CD4-positive, CD25-positive, alpha-beta regulatory T cell (primary cell): ENCODE measurements at regions not wholly inside any gene's neighbourhood (a gene's known extent, or its start where the extent isn't known, plus 50 kb on each side); places are given as distances from the start of the nearest gene placed in this dataset.

Experiments
- ATAC-seq, 2 donors: fragments of 150-1000 bp; cut with Tn5 transposase; one replicate each; pipeline ENCODE4 v1.10.0; 2021; ENCODE audit warnings: low read depth in 2 of 2, moderate number of reproducible peaks in 2 of 2, moderate library complexity in 1 of 2
- DNase-seq, 3 donors: peaks; one replicate each; pipeline versions ENCODE4 v3.0.0 to v3.0.0-alpha.2; 2012 to 2022; ENCODE audit warnings: mixed read lengths in 1 of 3
- H3K27ac ChIP-seq: one replicate; pipeline ENCODE4 v1.7.0; 2013; ENCODE audit warnings: mild to moderate bottlenecking, low read length; ENCODE audit not compliant: insufficient read depth, poor library complexity, severe bottlenecking
- H3K27me3 ChIP-seq: one replicate; pipeline ENCODE4 v1.7.0; 2013; ENCODE audit warnings: low read length; ENCODE audit not compliant: control insufficient read depth, insufficient read depth
- H3K36me3 ChIP-seq: one replicate; pipeline ENCODE4 v1.7.0; 2013; ENCODE audit warnings: mild to moderate bottlenecking, low read length, moderate library complexity; ENCODE audit not compliant: control insufficient read depth, insufficient read depth
- H3K4me1 ChIP-seq: 2 replicates; pipeline ENCODE4 v1.7.0; 2013; ENCODE audit warnings: mild to moderate bottlenecking, low read length; ENCODE audit not compliant: insufficient read depth, control insufficient read depth, poor library complexity, severe bottlenecking
- H3K4me3 ChIP-seq: one replicate; pipeline ENCODE4 v1.7.0; 2013; ENCODE audit warnings: low read depth, mild to moderate bottlenecking, low read length, moderate library complexity
- H3K9me3 ChIP-seq, 2 experiments: 1 replicate in 1 of 2; 2 replicates in 1 of 2; pipeline ENCODE4 v1.7.0; 2013; ENCODE audit warnings: low read length in 2 of 2, mild to moderate bottlenecking in 1 of 2, moderate library complexity in 1 of 2; ENCODE audit not compliant: control insufficient read depth in 2 of 2
- H3K27ac Mint-ChIP-seq, 3 donors: one replicate each; pipeline ENCODE4 v1.8.0; 2020 to 2022; ENCODE audit warnings: mild to moderate bottlenecking in 3 of 3, mixed read lengths in 3 of 3, moderate library complexity in 2 of 3
- H3K27me3 Mint-ChIP-seq: one replicate; pipeline ENCODE4 v1.8.0; 2022; ENCODE audit warnings: mild to moderate bottlenecking, mixed read lengths
- H3K36me3 Mint-ChIP-seq: one replicate; pipeline ENCODE4 v1.8.0; 2020; ENCODE audit warnings: mixed read lengths
- H3K4me1 Mint-ChIP-seq, 4 donors: one replicate each; pipeline ENCODE4 v1.8.0; 2020 to 2022; ENCODE audit warnings: mixed read lengths in 4 of 4, mild to moderate bottlenecking in 1 of 4
- H3K4me3 Mint-ChIP-seq, 4 donors: one replicate each; pipeline ENCODE4 v1.8.0; 2020 to 2022; ENCODE audit warnings: mild to moderate bottlenecking in 4 of 4, mixed read lengths in 4 of 4, moderate library complexity in 3 of 4
- H3K9me3 Mint-ChIP-seq, 7 donors: one replicate each; pipeline ENCODE4 v1.8.0; 2020 to 2022; ENCODE audit warnings: mixed read lengths in 7 of 7, mild to moderate bottlenecking in 3 of 7, moderate library complexity in 2 of 7

GRCh38 chr12:84696908-84697540 lies 215.6 kb downstream of the SLC6A15 start:
- Histone ChIP-seq H3K4me1 (no peaks in the 10 kb centered on the region), H3K9me3 (no peaks in the 10 kb centered on the region), H3K27ac (no peak overlapping the region), H3K27me3 (no peaks in the 10 kb centered on the region), H3K36me3 (no peaks in the 10 kb centered on the region), H3K4me3 (no peak overlapping the region)
- Mint-ChIP-seq H3K36me3 (no peaks in the 10 kb centered on the region), H3K4me3 (no peak overlapping the region), H3K27me3 (no peaks in the 10 kb centered on the region), H3K27ac (no peak overlapping the region), H3K9me3 (peaks cover 0 to 8% (median 0%) of the 10 kb centered on the region in 7 donors), H3K4me1 (no peaks in the 10 kb centered on the region)
- ATAC-seq (no peak), DNase-seq (no peak)

GRCh38 chr12:84696281-84696680 lies 216.3 kb downstream of the SLC6A15 start:
- H3K9me3 ChIP-seq: no peaks in the 10 kb centered on the region
- ATAC-seq: no peak
- H3K27me3 ChIP-seq: no peaks in the 10 kb centered on the region
- H3K4me1 ChIP-seq: no peaks in the 10 kb centered on the region
- no peak overlapping the region for H3K4me3 ChIP-seq
- Mint-ChIP-seq H3K9me3 (peaks cover 0 to 4% (median 0%) of the 10 kb centered on the region in 7 donors), H3K36me3 (no peaks in the 10 kb centered on the region), H3K4me3 (no peak overlapping the region), H3K27ac (no peak overlapping the region), H3K27me3 (no peaks in the 10 kb centered on the region), H3K4me1 (no peaks in the 10 kb centered on the region)
- H3K36me3 ChIP-seq: no peaks in the 10 kb centered on the region
- DNase-seq: no peak
- no peak overlapping the region for H3K27ac ChIP-seq

- DNase-seq: no peak
- peaks cover 0 to 4% (median 0%) of the 10 kb centered on the region in 7 donors for H3K9me3 Mint-ChIP-seq
- Histone ChIP-seq H3K27me3 (no peaks in the 10 kb centered on the region), H3K4me3 (no peak overlapping the region), H3K4me1 (no peaks in the 10 kb centered on the region), H3K36me3 (no peaks in the 10 kb centered on the region), H3K9me3 (no peaks in the 10 kb centered on the region), H3K27ac (no peak overlapping the region)
- H3K4me1 Mint-ChIP-seq: no peaks in the 10 kb centered on the region
- no peak overlapping the region for H3K4me3 Mint-ChIP-seq
- no peak for ATAC-seq
- H3K36me3 Mint-ChIP-seq: no peaks in the 10 kb centered on the region
- no peak overlapping the region for H3K27ac Mint-ChIP-seq
- H3K27me3 Mint-ChIP-seq: no peaks in the 10 kb centered on the region
These were observed 218.5 kb downstream of the SLC6A15 start for GRCh38 chr12:84694116-84694515.

GRCh38 chr12:84692071-84692470 lies 220.5 kb downstream of the SLC6A15 start:
- Mint-ChIP-seq H3K4me3 (no peak overlapping the region), H3K36me3 (no peaks in the 10 kb centered on the region), H3K27me3 (no peaks in the 10 kb centered on the region), H3K27ac (no peak overlapping the region), H3K9me3 (peaks cover 0 to 4% (median 0%) of the 10 kb centered on the region in 7 donors), H3K4me1 (no peaks in the 10 kb centered on the region)
- no peak for ATAC-seq
- Histone ChIP-seq H3K36me3 (no peaks in the 10 kb centered on the region), H3K9me3 (no peaks in the 10 kb centered on the region), H3K4me3 (no peak overlapping the region), H3K4me1 (no peaks in the 10 kb centered on the region), H3K27me3 (no peaks in the 10 kb centered on the region), H3K27ac (no peak overlapping the region)
- DNase-seq: no peak

GRCh38 chr12:84691266-84691665 lies 221.3 kb downstream of the SLC6A15 start:
- Histone ChIP-seq H3K4me3 (no peak overlapping the region), H3K9me3 (no peaks in the 10 kb centered on the region), H3K27ac (no peak overlapping the region), H3K27me3 (no peaks in the 10 kb centered on the region), H3K4me1 (no peaks in the 10 kb centered on the region), H3K36me3 (no peaks in the 10 kb centered on the region)
- no peaks in the 10 kb centered on the region for H3K36me3 Mint-ChIP-seq
- H3K27me3 Mint-ChIP-seq: no peaks in the 10 kb centered on the region
- no peaks in the 10 kb centered on the region for H3K4me1 Mint-ChIP-seq
- no peak overlapping the region for H3K27ac Mint-ChIP-seq
- DNase-seq (no peak), ATAC-seq (no peak)
- H3K9me3 Mint-ChIP-seq: peaks cover 0 to 4% (median 0%) of the 10 kb centered on the region in 7 donors
- no peak overlapping the region for H3K4me3 Mint-ChIP-seq

GRCh38 chr12:84689638-84690037 lies 223.0 kb downstream of the SLC6A15 start:
- Mint-ChIP-seq H3K36me3 (no peaks in the 10 kb centered on the region), H3K4me3 (no peak overlapping the region), H3K27me3 (no peaks in the 10 kb centered on the region), H3K27ac (no peak overlapping the region), H3K9me3 (peaks cover 0 to 4% (median 0%) of the 10 kb centered on the region in 7 donors), H3K4me1 (no peaks in the 10 kb centered on the region)
- no peak for DNase-seq
- Histone ChIP-seq H3K9me3 (no peaks in the 10 kb centered on the region), H3K27ac (no peak overlapping the region), H3K4me1 (no peaks in the 10 kb centered on the region), H3K4me3 (no peak overlapping the region), H3K36me3 (no peaks in the 10 kb centered on the region), H3K27me3 (no peaks in the 10 kb centered on the region)
- no peak for ATAC-seq

GRCh38 chr12:84685379-84685778 lies 227.2 kb downstream of the SLC6A15 start:
- peaks cover 0 to 6% (median 2%) of the 10 kb centered on the region in 7 donors for H3K9me3 Mint-ChIP-seq
- Histone ChIP-seq H3K27me3 (no peaks in the 10 kb centered on the region), H3K9me3 (no peaks in the 10 kb centered on the region), H3K4me1 (no peaks in the 10 kb centered on the region), H3K27ac (no peak overlapping the region), H3K4me3 (no peak overlapping the region), H3K36me3 (no peaks in the 10 kb centered on the region)
- no peaks in the 10 kb centered on the region for H3K4me1 Mint-ChIP-seq
- H3K27ac Mint-ChIP-seq: no peak overlapping the region
- H3K4me3 Mint-ChIP-seq: no peak overlapping the region
- H3K27me3 Mint-ChIP-seq: no peaks in the 10 kb centered on the region
- no peaks in the 10 kb centered on the region for H3K36me3 Mint-ChIP-seq
- ATAC-seq (no peak), DNase-seq (no peak)

- H3K27me3 Mint-ChIP-seq: no peaks in the 10 kb centered on the region
- H3K4me3 Mint-ChIP-seq: no peak overlapping the region
- H3K4me1 ChIP-seq: no peaks in the 10 kb centered on the region
- H3K27ac Mint-ChIP-seq: no peak overlapping the region
- no peak overlapping the region for H3K4me3 ChIP-seq
- ATAC-seq (no peak), DNase-seq (no peak)
- no peaks in the 10 kb centered on the region for H3K36me3 Mint-ChIP-seq
- H3K9me3 ChIP-seq: no peaks in the 10 kb centered on the region
- no peaks in the 10 kb centered on the region for H3K4me1 Mint-ChIP-seq
- H3K36me3 ChIP-seq: no peaks in the 10 kb centered on the region
- H3K27me3 ChIP-seq: no peaks in the 10 kb centered on the region
- peaks cover 0 to 15% (median 2%) of the 10 kb centered on the region in 7 donors for H3K9me3 Mint-ChIP-seq
- no peak overlapping the region for H3K27ac ChIP-seq
These were observed 235.8 kb downstream of the SLC6A15 start for GRCh38 chr12:84676787-84677186.
